HCT116 (cell line): ENCODE measurements at regions not wholly inside any gene's neighbourhood (a gene's known extent, or its start where the extent isn't known, plus 50 kb on each side); places are given as distances from the start of the nearest gene placed in this dataset.

Experiments
- POLR2A ChIP-seq: IDR thresholded peaks from 2 replicates; pipeline ENCODE4 v1.7.0; 2011; ENCODE audit warnings: borderline replicate concordance; ENCODE audit not compliant: insufficient read depth, insufficient read length; ENCODE audit errors: extremely low read depth
- TF ChIP-seq, protein P1 (sequence below), 3 experiments: fragments of 200-600 bp in 1 of 3; sonication (generic) in 1 of 3; IDR thresholded peaks in 2 of 3; conservative IDR thresholded peaks in 1 of 3; 2 replicates each; pipeline ENCODE4 v1.5.1; 2012 to 2017; ENCODE audit warnings: low read depth in 2 of 3, low read length in 2 of 3, antibody characterized with exemption in 1 of 3, borderline replicate concordance in 1 of 3, control low read depth in 1 of 3, mild to moderate bottlenecking in 1 of 3, mixed read lengths in 1 of 3, mixed run types in 1 of 3, moderate library complexity in 1 of 3; ENCODE audit not compliant: insufficient read depth in 1 of 3
- TF ChIP-seq, protein P2 (sequence below): IDR thresholded peaks from 2 replicates; pipeline ENCODE4 v1.6.1; 2011; ENCODE audit warnings: mild to moderate bottlenecking, low read length, moderate library complexity; ENCODE audit not compliant: insufficient replicate concordance; ENCODE audit errors: extremely low read depth

DNA sequence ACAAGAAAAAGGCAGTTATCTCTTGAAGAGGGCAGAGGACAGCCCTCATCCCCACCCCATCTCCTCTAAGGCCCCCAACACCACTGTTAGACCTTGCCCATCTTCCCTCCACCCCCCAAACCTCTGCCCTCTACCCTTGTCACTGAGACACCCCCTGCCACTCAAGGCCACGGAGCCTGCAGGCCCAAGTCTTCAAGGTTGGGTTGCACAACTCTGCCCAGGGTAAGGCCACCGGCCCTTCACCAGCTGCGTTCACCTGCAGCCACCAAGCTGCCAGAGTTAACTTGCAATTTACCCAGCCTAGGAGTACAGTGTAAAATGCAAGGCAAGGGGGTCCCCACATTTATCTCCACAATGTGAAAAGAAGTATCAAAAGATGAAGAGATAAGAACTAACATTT is 128.7 kb upstream of the PKDCC start:
- TF ChIP-seq POLR2A: no peak
- TF ChIP-seq, protein P1, sequence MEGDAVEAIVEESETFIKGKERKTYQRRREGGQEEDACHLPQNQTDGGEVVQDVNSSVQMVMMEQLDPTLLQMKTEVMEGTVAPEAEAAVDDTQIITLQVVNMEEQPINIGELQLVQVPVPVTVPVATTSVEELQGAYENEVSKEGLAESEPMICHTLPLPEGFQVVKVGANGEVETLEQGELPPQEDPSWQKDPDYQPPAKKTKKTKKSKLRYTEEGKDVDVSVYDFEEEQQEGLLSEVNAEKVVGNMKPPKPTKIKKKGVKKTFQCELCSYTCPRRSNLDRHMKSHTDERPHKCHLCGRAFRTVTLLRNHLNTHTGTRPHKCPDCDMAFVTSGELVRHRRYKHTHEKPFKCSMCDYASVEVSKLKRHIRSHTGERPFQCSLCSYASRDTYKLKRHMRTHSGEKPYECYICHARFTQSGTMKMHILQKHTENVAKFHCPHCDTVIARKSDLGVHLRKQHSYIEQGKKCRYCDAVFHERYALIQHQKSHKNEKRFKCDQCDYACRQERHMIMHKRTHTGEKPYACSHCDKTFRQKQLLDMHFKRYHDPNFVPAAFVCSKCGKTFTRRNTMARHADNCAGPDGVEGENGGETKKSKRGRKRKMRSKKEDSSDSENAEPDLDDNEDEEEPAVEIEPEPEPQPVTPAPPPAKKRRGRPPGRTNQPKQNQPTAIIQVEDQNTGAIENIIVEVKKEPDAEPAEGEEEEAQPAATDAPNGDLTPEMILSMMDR (IDR thresholded peaks at IDR 0.05 in 2 of 3, conservative IDR thresholded peaks at IDR 0.05 in 1 of 3; ENCODE audit: borderline replicate concordance in 1 of 3, insufficient read depth in 1 of 3, low read depth in 2 of 3, low read length in 2 of 3): no peak
- TF ChIP-seq, protein P2, sequence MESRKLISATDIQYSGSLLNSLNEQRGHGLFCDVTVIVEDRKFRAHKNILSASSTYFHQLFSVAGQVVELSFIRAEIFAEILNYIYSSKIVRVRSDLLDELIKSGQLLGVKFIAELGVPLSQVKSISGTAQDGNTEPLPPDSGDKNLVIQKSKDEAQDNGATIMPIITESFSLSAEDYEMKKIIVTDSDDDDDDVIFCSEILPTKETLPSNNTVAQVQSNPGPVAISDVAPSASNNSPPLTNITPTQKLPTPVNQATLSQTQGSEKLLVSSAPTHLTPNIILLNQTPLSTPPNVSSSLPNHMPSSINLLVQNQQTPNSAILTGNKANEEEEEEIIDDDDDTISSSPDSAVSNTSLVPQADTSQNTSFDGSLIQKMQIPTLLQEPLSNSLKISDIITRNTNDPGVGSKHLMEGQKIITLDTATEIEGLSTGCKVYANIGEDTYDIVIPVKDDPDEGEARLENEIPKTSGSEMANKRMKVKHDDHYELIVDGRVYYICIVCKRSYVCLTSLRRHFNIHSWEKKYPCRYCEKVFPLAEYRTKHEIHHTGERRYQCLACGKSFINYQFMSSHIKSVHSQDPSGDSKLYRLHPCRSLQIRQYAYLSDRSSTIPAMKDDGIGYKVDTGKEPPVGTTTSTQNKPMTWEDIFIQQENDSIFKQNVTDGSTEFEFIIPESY: no peak
